Lung (tissue), 11 donors: ENCODE measurements at regions not wholly inside any gene's neighbourhood (a gene's known extent, or its start where the extent isn't known, plus 50 kb on each side); places are given as distances from the start of the nearest gene placed in this dataset.
A peak's percentile ranks its signal among the peaks of the same experiment; 100 is the strongest.

Experiments used
- ATAC-seq: fragments of 200-7000 bp; cut with Tn5 transposase; one replicate; pipeline ENCODE4 v1.9.1; 2020; ENCODE audit warnings: moderate number of reproducible peaks; ENCODE audit not compliant: insufficient read depth, low FRiP score
- DNase-seq, 3 donors: peaks; one replicate each; pipeline ENCODE4 v3.0.0-alpha.2; 2013 to 2017
- H3K27ac ChIP-seq, 2 donors: one replicate each; pipeline ENCODE4 v1.5.1; 2013; ENCODE audit warnings: mild to moderate bottlenecking in 2 of 2, moderate library complexity in 2 of 2, control low read depth in 1 of 2, inconsistent platforms in 1 of 2, low read depth in 1 of 2, low read length in 1 of 2
- H3K27me3 ChIP-seq, 3 donors: one replicate each; pipeline ENCODE4 v1.5.1; 2013; ENCODE audit warnings: low read length in 2 of 3; ENCODE audit not compliant: control insufficient read depth in 3 of 3, insufficient read depth in 3 of 3
- H3K36me3 ChIP-seq, 4 donors: one replicate each; pipeline ENCODE4 v1.5.1; 2013; ENCODE audit warnings: low read length in 4 of 4, mild to moderate bottlenecking in 1 of 4, moderate library complexity in 1 of 4; ENCODE audit not compliant: control insufficient read depth in 4 of 4, insufficient read depth in 4 of 4
- H3K4me1 ChIP-seq, 5 donors: one replicate each; pipeline ENCODE4 v1.5.1; 2013; ENCODE audit warnings: low read length in 5 of 5, mild to moderate bottlenecking in 2 of 5, moderate library complexity in 1 of 5; ENCODE audit not compliant: control insufficient read depth in 5 of 5, insufficient read depth in 5 of 5
- H3K4me3 ChIP-seq: one replicate; pipeline ENCODE4 v1.5.1; 2013; ENCODE audit warnings: mild to moderate bottlenecking, control low read depth, moderate library complexity
- H3K9ac ChIP-seq, 2 donors: one replicate each; pipeline ENCODE4 v1.5.1; 2013; ENCODE audit warnings: low read length in 2 of 2, control low read depth in 1 of 2; ENCODE audit not compliant: insufficient read depth in 1 of 2
- H3K9me3 ChIP-seq, 4 donors: one replicate each; pipeline ENCODE4 v1.5.1; 2013; ENCODE audit warnings: low read length in 3 of 4, mild to moderate bottlenecking in 1 of 4, moderate library complexity in 1 of 4; ENCODE audit not compliant: control insufficient read depth in 4 of 4, insufficient read depth in 3 of 4
- WGBS, 2 donors: extraction: QIAGEN DNeasy Blood & Tissue Kit; methylation state at CpG; one replicate each; pipeline ENCODE4 v1.1.7; 2013; 5-methylcytosine and 5-hydroxymethylcytosine counted together
- TF ChIP-seq, protein P1 (sequence below): IDR thresholded peaks from 2 replicates; pipeline ENCODE4 v1.5.1; 2012; ENCODE audit warnings: mild to moderate bottlenecking; ENCODE audit errors: control extremely low read depth, extremely low read depth
- donor health status: control.
- donor health status: control.
- donor health status: Bipolar disorder and iron deficiency.
- donor health status: healthy.
- donor health status: DM: yes; HTN: yes; CAD: no.

DNA sequence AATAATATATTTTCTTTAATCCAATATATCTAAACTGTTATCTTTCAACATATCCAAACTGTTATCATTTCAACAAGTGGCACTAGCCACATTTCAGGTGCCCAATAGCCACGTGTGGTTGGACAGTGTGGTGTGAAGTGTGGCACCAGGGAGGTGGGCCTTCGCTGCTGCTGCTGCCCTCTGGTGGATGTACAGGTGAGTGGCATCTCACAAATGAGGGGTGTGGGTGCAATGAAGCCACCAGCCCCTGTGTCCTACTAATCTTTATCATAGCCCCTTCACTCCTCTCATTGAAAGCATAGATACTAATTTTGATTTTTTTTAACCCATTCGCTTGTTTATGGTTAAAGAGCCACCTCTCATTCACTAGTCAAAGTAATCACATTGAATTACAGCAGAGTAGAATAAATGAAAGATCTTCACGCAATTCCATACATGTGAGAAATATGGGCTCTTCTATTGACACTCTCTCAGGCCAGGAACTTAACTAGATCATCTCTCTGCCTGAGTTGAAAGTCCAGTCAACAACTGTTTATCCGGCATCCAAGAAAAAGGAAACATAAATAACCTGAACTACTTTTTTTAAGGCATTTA is 499.2 kb downstream of the OMA1 start:
- peaks cover 0 to 13% (median 4%) of the 10 kb centered on the region in 5 donors for H3K4me1 ChIP-seq
- DNase-seq: no peak
- no peaks in the 10 kb centered on the region for H3K36me3 ChIP-seq
- H3K9ac ChIP-seq: no peak overlapping the region
- ATAC-seq: no peak
- H3K27me3 ChIP-seq: no peaks in the 10 kb centered on the region
- no peak overlapping the region for H3K27ac ChIP-seq
- WGBS, 2 donors: 64 to 67% methylated on average over 5 of the region's 5 CpGs
- no peak overlapping the region for H3K4me3 ChIP-seq
- no peaks in the 10 kb centered on the region for H3K9me3 ChIP-seq
- TF ChIP-seq, protein P1, sequence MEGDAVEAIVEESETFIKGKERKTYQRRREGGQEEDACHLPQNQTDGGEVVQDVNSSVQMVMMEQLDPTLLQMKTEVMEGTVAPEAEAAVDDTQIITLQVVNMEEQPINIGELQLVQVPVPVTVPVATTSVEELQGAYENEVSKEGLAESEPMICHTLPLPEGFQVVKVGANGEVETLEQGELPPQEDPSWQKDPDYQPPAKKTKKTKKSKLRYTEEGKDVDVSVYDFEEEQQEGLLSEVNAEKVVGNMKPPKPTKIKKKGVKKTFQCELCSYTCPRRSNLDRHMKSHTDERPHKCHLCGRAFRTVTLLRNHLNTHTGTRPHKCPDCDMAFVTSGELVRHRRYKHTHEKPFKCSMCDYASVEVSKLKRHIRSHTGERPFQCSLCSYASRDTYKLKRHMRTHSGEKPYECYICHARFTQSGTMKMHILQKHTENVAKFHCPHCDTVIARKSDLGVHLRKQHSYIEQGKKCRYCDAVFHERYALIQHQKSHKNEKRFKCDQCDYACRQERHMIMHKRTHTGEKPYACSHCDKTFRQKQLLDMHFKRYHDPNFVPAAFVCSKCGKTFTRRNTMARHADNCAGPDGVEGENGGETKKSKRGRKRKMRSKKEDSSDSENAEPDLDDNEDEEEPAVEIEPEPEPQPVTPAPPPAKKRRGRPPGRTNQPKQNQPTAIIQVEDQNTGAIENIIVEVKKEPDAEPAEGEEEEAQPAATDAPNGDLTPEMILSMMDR: peak; percentile 18

DNA sequence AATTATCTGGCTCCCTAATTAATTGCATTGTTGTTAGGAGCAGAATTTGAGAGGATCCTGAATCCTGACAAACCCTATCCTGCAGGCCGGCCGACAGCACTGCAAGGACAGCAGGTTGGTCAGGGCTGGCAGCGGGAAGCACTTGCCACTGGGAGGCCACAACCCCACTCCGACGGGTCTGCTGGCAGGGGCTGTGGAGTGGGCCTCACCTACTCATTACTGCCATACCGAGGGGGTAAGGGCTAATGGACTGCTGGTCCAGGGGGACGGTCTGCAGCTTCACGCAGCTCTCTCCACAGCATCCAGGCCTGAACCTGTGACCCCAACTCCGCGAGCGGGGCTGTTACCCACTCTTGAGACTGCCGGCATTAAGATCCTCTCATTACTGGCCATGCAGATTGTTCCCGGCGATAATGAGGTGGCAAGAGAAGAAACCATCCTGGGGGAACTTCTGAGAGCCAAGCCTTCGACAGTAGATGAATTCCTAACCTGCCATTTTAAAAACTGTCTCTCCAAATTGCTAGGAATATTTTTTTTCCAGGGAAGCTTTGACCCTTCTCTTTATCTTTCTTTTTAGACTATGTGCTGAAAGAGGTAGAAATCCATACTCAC is 501.3 kb downstream of the OMA1 start:
- no peak overlapping the region for H3K4me3 ChIP-seq
- 78 to 79% methylated on average over 15 of the region's 15 CpGs for WGBS, 2 donors
- no peak for ATAC-seq
- H3K4me1 ChIP-seq: peaks cover 0 to 13% (median 4%) of the 10 kb centered on the region in 5 donors
- no peak overlapping the region for H3K9ac ChIP-seq
- H3K27ac ChIP-seq: no peak overlapping the region
- no peaks in the 10 kb centered on the region for H3K27me3 ChIP-seq
- TF ChIP-seq, protein P1: no peak
- peaks cover 0 to 1% (median 0%) of the 10 kb centered on the region in 4 donors for H3K9me3 ChIP-seq
- DNase-seq: peak; percentile 83 to 90 (median 87)
- H3K36me3 ChIP-seq: no peaks in the 10 kb centered on the region

DNA sequence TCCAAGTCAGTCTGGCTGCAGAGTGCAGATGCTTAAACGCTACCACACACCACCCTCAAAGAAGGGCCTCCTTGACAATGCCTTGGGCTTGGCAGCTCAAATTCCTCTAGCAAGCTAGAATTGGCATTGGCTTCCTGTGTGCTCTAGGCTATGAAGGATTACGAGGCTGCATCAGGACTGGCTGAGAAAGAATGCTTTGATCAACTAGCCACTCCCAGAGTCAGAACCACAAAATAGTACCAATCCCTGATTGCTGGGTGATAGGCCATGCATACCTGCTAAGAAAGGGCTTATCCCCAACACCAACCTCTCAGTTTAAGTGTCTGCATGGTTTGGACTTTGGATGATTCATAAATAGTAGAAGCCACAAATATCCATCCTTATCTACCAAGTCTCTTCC is 504.9 kb downstream of the OMA1 start:
- 70 to 79% methylated on average over 2 of the region's 2 CpGs for WGBS, 2 donors
- H3K4me3 ChIP-seq: no peak overlapping the region
- TF ChIP-seq, protein P1: no peak

More for the DNA sequence above, 504.9 kb downstream of the OMA1 start:
- ATAC-seq (no peak), DNase-seq (no peak)
- Histone ChIP-seq H3K9ac (no peak overlapping the region), H3K27ac (no peak overlapping the region), H3K4me1 (peaks cover 0 to 13% (median 4%) of the 10 kb centered on the region in 5 donors), H3K9me3 (peaks cover 0 to 1% (median 0%) of the 10 kb centered on the region in 4 donors), H3K36me3 (no peaks in the 10 kb centered on the region), H3K27me3 (no peaks in the 10 kb centered on the region)
